HG02852 (cell line): ENCODE measurements at regions not wholly inside any gene's neighbourhood (a gene's known extent, or its start where the extent isn't known, plus 50 kb on each side); places are given as distances from the start of the nearest gene placed in this dataset.

Experiments used
- ATAC-seq: cut with Tn5 transposase; IDR thresholded peaks from one replicate; pipeline ENCODE4 v1.9.1; 2021; ENCODE audit warnings: mild to moderate bottlenecking, moderate library complexity; ENCODE audit not compliant: unreplicated experiment

DNA sequence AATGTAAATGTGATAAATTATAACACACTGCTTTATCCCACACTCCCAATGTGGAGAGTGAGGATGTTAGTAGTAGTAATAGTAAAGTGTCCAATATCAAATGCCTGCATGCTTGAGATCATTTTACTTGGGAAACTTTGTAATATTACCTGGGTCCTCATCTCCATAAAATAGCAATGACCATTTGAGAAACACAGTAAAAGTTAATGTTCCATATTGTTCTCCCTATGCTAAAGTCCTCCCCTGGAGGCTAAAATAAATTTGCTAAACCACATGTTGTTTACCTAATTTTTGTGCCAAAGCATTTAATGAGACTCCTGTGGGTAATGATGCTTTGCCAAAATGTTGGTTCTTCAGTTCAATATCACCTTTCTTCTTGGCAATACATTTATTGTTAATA is 291.2 kb downstream of the CDH10 start:
- ATAC-seq, result no peak

- no peak for ATAC-seq
These were observed 280.8 kb downstream of the CDH10 start for GRCh38 chr5:24363789-24364481.

DNA sequence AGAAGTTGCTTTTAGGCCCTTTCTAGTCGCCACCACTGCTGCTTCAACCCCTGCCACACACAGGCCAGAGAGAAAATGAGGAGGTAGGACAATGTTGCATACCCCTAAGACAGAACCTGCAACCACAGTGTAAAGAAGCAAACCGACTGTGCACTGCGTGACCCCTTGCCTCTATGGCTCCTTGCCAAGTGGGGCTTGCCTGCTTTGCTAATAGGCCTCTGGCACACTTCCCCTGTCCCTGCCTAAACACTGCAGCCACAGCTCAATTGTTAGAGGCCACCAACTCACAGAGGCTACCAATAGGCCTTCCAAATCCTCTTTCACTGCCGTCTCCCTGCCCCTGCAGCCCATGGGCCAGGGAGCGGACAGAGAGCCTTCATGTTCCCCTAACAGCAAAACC is 280.1 kb downstream of the CDH10 start:
- ATAC-seq, result no peak

DNA sequence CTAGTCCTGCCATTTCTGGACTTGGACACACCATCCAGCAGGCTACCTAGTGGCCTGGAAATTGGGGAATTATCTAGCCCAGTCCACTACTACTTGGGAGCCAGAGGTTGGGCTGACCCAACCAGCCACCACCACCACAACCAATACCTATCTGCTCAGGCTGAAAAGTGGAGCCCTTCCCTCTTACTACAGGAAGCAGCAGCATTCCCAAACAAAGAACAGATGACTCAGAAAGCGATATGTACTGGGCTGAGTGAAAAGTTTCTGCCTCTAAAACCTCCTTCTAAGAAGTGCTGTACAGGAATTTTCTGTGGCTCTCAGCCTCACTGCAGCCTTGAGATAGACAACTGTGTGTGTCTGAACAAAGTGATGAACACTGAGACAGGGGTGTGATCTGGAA is 279.4 kb downstream of the CDH10 start:
- ATAC-seq, result no peak

DNA sequence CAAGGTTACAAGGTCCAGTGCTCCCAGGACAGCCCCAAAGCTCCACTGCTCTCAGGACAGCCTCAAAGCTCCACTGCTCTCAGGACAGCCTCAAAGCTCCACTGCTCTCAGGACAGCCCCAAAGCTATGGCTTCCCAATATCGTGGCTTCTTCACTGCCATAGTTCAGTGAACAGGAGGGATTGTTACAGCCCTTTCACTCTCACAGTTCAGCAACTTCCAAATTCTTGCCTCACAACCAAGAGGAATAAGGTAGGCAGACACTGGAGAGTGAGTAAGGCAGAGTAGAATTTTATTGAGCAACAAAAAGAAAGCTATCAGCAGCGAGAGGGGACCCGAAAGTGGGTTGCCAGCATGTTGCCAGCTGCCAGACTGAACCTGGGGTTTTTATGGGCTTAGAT is 277.6 kb downstream of the CDH10 start:
- ATAC-seq, result no peak

DNA sequence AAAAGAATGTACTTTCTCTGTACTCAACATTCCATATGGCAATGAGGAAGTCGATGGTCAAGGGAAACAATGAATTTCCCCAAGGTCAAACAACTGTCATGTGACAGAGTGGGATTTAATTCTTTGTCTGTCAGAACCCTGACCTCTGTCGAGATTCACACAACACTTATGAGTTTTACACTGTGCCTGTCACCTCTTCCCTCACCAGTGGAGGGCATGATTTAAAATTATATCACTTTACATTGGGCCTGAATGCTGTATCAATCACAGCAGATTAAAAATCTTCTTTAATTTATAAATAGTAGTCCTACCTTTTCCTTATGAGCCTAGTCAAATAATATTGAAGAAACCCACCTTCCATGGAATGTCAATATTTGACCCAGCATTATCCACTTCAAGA is 276.7 kb downstream of the CDH10 start:
- ATAC-seq, result no peak

DNA sequence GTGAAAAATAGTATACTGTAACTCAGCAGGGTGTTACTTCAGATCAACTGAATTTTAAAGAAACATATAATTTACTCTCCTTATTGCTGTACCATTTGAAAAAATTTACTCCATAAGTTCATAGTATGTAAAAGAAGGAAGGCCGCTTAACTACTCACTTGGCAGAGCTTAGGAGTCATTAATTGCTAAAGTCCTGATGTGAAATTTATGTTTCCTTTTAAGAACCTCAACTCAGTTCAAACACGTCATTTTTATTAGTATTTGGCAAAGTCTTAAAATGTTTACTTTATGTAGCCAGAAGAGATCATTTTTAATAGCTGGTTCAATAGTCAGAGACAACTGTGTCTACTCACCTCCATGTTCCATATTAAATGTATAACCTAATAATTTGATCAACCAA is 268.6 kb downstream of the CDH10 start:
- no peak for ATAC-seq

- no peak for ATAC-seq
These were observed 268.2 kb downstream of the CDH10 start for GRCh38 chr5:24376616-24377015.

DNA sequence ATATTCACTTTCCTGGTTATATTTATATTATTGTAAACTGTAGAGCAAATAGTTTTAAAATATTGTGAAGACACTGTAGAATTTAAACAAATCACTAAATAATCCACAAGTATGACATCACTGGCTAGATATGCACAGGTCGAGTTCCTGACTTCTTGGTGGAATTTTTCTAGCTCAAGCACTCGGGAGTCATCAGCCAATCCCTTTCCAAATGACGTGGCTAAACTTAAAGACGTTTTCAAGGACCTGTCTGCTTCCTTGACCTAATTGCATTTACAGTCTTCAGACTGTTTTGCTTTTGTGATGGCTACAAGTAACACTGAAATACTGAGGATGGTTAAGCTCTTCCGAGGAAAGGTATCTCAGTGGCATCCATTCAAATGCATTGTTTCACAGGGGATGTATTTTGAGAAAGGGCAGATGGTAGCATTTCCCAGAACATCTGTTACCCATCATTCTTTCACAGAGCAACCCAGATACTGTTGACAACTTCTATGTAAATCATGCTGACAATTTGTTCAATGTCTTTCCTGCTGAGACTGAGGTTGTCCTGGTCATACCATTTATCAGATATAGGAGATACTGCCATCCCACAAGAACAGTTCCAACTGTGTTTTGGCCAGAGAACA is 262.8 kb downstream of the CDH10 start:
- no peak for ATAC-seq

DNA sequence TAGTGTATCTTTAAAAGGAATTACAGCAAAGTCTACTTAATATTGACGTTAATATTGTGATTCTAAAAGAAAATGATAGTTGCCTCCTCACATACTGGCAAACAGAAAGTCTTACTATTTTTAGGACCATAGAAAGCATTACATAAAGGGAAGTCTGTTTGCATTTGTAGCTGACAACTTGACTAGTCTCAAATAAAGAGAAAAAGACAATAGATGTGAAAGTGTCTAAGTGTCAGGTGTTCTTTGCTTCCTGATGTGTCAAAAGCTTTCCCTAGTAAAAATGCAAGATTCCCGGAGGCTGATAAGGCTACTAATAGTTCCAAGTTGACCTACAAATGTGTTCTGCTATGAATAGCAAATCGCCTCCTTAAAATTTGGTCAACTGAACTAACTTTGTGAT is 259.7 kb downstream of the CDH10 start:
- no peak for ATAC-seq

DNA sequence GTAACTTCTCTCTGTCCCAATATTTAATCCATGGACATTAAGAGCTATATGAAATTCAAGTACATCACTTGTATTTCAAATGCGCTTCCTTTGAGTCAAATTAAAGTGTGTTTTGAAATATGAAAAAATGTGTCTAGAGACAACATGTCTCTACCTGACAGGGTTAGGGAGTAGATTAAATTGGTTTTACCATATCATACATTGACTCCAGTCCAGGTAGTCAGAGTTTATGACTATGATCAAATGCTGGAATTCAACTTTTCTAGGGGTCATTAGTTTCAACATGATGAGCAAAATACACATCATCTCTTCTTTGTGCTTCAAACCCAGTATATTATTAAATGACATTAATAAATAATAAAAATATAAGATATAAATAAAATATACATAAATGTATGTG is 259.2 kb downstream of the CDH10 start:
- ATAC-seq, result no peak

DNA sequence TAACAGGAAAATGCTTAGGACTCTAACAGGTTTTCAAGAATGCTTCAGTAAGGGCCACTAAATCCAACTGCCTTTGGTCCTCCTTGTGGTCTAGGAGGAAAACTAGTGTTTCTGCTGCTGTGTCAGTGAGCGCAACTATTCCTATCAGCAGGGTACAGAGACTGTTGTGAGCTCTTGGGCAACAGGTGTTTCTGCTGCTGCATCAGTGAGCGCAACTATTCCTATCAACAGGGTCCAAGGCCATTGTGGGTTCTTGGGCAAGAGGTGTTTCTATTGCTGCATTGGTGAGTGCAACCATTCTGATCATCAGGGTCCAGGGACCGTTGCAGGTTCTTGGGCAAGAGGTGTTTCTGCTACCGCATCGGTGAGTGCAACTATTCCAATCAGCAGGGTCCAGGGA is 256.3 kb downstream of the CDH10 start:
- no peak for ATAC-seq

DNA sequence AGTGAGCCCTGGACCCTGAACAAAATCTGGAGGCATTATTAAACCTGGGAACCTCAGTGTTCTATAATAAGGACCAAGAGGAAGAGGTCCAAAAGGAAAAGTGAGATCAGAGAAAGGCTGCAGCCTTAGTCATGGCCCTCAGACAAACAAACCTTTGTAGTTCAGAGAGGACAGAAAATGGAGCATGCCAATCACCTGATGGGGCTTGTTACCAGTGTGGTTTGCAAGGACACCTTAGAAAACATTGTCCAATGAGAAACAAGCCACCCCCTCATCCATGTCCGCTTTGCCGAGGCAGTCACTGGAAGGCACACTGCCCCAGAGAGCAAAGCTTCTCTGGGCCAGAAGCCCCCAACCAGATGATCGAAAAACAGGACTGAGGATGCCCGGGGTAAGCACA is 254.8 kb downstream of the CDH10 start:
- ATAC-seq, result no peak

DNA sequence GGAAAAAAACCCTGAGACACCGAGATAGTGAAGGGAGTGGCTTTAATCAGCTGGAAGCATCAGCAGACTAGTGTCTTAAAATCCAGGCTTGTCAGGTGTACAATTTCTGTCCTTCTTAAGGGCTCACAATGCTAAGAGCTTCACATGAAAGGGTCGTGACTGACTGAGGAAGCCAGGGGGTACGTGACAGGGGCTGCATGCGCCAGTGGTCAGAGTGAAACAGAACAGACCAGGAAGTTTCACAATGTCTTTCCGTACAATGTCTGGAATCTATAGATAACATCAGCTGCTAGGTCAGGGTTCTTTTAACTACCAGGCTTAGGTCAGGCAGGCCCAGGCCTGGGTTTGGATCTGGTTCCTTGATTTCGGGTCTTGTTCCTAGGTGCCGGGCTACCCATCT is 253.0 kb downstream of the CDH10 start:
- no peak for ATAC-seq

- ATAC-seq, result no peak
These were observed 247.2 kb downstream of the CDH10 start for GRCh38 chr5:24397601-24398000.

DNA sequence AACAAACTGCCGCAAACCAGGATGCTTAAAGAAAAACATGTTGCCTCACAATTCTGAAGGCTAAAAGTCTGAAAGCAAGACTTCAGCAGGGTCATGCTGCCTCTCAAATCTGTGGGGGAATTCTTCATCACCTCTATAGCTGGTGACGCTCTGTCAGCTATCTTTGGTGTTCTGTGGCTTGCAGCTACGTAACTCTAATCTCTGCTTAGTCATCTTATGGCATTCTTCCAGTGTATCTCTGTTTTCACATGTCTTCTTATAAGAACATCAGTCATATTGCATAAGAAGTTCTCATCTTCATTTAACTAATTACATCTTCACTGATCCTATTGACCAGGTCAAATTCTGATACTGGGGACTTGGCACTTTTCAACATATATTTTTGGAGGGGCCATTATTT is 243.0 kb downstream of the CDH10 start:
- ATAC-seq, result no peak

DNA sequence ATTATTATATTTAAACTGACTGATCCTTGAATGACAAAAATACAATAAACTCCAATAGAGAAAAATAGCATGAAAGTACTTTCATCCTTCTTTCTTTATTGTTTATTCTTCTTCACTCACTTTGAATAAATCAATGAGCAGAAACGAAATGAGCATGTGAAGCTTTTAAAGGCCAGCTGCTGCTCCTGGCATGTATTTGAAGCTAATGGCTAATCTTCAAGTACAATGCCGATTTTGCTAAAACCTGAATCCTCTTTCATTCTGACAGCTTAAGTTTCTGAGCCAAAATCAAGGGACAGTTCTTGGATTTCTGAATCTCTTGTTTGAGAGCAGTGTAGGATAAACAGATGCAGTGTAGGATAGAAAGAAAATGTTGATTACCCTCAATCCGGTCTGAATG is 237.3 kb downstream of the CDH10 start:
- ATAC-seq, result no peak

- ATAC-seq, result no peak
These were observed 216.4 kb downstream of the CDH10 start for GRCh38 chr5:24428345-24428744.

GRCh38 chr5:24433555-24433954 is 211.2 kb downstream of the CDH10 start:
- no peak for ATAC-seq
